Activated CD4-positive, alpha-beta T cell treated with anti-CD3 and anti-CD28 coated beads, Interleukin-2, amount 50 U/mL, for 4 hours (primary cell): ENCODE measurements at regions not wholly inside any gene's neighbourhood (a gene's known extent, or its start where the extent isn't known, plus 50 kb on each side); places are given as distances from the start of the nearest gene placed in this dataset.

Source experiments
- DNase-seq, 2 experiments: peaks; one replicate each; pipeline ENCODE4 v3.0.0-alpha.2; 2020

DNA sequence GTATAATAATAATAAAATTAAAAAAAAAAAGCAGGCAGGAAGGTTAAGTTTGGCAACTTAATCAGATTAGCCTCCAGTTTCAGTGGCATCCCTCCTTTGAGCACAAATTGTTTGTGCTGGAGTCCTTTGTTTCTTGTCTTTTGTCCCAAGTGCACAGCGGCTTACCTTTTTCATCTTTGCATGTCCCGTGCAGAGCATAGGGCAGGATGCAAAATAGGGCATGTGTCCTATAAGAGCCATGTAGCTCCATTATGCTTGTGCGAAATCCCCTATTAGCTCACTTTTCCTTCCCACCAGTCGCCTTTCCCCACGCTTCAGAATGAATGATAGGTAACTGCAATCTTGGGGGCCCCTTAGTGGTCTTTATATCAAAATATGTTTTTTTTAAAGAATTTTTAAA is 216.8 kb downstream of the TSN start:
- DNase-seq: no peak

DNA sequence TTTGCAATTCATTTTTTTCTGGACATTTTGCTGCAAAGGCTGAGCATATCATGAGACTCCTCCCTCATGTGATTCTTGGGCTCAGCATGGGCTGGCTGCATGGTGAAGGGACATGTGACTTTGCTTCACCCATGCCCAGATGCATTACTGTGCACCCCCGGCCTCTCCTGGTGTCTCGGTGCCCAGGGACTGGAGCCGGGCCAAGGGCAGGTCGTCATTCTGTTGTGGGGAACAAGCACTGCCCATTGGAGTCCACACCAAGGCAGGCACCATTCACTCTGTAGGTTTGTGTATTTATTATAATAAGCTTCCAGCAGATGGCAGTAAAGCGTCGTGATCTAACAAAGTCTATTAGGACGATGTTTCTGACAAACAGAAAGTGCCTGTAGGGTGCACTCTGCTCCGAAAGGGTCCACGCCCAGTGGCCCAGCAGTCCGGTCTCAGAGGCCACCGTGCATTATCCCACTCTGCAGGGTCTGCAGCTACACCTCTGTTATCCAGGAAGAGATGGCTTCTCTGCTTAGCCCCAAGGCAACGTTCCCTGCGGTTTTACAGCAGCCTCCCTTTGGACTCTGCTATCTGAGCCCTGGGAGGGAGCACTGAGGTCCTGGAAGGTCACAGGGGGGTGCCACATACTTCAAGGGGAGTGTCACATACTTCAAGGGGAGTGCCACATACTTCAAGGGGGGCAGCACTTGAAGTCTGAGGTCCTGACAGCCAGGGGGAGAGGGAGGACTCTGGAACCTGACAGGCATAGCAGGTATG is 219.6 kb downstream of the TSN start:
- DNase-seq: peak; percentile 1 to 5

DNA sequence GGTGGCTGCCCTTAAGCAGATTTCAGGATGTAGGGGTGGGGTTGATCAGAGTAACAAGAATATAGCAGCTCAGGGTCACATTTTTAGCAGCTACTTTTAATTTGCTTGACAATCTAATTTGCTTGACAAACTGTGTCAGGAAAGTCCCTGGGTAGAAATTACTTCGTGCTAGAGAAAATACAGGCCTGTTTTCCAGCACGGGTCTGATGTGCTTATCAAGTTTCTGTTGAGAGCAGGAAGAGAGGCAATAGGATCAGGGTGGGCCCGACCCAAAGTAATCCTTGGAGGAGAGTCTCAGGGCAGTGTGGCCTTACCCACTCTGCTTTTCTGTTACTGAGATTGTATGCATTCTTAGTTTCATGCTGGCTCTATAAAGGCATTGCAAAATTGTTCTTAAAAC is 221.5 kb downstream of the TSN start:
- no peak for DNase-seq

DNA sequence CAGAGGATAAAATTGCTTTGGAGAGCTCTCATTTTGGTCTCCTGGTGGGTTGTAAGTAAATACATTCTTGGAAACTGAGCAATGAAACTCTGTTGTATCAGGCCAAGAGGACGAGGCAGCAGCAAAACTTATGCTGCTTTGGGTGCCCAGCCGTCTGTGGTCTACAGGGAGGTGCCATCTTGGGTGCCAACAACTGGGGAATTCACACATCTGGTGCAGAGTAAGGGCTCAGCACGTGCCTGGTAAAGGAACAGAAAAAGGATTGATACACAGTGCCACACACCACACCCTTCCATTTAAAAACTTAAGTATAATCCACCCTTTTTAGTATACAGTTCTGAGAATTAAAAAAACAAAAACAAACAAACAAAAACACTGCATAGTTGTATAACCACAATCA is 221.9 kb downstream of the TSN start:
- DNase-seq: no peak

DNA sequence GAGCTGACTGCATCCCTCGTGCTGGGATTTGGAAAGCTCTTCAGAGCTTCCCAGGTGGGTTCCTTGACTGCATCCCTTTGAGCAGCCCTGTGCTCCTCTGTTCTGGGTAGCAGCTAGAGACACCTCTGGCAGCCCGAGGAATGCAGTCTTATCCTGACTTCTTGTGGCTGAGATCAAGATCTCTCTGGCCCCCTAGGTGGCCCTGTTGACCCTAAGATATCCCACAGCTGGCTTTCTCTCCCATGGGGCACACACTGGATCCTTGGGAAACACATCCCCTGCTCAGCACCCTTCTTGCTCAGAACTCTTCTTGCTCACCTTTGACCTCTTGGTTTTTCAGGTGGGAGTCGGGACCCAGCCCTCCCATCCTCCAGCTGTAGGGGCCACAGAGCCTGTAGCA is 237.2 kb downstream of the TSN start:
- DNase-seq: no peak

DNA sequence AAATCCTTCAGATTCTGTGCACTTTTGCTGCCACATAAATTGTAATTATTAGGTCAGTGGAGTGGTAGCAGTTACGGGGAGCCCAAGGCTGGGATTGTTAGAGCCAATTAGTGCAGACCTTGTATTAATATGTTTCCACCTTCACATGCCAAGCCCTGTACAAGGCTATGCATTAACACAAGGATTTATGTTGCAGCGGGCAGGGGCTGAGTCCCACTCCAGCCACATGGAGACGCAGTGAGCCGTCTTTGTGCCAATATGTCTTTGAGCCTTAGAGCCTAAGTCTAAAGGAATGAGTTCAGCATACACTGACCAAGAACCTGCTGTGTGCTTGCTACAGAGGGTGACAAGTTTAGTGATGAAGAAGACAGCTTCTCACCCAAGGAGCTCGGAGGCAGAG is 238.2 kb downstream of the TSN start:
- DNase-seq: no peak

DNA sequence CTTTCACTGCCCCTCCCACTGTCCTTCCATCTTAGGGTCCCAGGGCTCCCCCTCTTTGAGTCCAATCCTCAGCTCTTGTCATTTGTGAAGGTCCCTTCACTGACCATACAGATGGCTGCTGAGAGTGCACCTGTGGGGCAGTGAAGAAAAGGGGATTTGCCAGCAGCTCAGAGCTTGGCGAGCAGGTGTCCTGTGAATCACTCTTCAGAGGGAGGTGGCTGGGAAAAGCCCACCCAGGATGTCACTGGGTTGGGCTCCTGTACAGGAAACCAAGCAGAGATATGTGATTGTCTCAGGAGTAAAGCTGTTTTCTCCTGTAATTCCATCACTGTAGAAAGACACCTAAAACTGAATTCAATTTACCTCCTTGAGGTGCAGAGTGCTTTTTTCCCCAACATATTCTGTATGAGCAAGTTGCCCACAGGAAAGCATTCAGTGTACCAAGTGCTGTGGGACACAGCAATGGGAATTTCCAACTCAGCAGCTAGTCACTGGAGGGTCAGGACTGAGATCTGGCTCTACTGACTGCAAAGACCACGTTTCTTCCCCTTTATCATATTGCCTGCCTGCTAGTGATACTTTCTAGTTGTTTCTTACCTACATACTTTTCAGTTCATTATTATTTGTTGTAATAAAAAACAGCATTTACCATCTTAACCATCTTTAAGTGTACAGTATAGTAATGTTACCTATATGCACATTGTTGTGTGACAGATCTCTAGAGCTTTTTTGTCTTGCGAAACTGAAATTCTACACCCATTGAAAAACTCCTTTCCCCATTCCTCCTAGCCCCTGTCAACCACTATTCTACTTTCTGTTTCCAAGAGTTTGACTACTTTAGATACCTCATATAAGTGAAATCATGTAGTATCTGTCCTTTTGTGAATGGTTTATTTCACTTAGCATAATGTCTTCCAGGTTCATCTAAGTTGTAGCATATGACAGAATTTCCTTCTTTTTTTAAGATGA is 239.1 kb downstream of the TSN start:
- no peak for DNase-seq

DNA sequence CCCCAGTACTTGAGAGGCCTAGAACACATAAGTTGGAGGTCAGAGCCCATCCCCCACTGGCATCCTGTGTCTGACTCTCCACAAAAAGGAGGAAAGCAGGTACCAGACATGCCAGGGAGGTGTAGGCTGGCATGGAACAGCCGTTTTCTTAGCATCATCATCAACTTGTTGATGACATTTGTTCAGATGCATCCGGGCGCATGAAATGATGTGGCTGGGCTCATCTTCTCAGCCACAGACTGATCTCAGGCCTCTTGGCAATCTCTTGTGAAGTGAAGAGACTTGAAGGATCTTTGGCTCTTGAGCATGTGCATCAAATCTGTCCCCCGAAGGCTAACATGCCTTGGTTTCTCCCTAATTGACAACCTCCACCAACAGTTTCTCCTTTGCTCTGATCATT is 243.3 kb downstream of the TSN start:
- DNase-seq: no peak

DNA sequence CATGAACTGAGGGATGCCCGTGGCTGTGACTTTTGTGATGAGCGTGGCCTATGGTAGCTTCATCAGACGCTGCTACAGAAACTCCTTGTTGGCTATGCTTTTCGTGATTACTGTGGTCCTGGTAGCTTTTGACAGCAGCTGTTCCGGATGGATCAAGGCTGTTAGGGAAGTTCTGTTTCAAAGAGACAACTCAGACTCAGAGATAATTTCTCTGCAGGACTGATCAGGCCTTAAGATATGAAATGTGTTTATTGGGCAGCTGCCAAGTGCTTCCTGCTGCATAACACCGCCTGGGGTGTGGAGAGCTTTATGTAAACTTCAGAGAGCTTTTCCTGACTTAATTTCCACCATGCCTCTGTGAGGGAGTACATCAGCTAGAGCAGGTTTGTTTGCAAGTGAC is 243.8 kb downstream of the TSN start:
- DNase-seq: no peak

DNA sequence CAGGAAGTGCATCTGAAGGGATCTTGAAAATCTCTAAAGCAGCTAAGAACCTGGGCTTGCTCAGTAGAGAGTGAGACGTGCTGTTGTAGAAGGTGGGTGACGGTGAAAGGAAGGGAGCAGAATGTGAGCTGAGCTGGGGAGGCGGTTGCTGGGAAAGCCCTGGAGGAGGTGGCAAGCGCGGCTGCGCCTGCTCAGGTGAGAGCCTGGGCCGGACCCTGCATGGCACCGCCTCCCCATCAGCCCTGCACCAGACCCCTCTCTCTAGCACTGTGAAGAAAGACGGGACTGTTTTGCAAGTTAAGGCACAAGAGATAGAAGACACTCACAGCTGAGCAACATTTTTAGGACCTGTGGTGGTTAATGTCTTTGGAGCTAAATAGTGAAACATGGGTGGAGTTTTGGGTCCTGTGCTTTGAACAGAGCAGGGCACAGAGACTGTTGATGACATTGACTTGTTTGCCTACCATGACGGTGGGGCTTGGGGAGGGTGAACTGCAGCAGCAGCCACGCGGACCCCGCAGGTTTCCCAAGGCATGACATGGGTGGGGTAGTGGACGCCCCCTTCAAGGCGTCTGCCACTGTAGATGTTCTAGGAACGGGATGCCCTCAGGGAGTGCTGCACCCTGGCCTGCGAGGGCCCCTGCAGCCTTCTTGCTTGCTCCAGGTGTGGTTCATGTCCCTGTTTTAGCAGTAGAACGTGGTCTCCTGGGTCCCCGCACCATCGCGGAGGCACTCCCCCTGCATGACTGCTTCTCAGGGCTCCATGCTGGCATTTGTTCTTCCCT is 245.3 kb downstream of the TSN start:
- no peak for DNase-seq

DNA sequence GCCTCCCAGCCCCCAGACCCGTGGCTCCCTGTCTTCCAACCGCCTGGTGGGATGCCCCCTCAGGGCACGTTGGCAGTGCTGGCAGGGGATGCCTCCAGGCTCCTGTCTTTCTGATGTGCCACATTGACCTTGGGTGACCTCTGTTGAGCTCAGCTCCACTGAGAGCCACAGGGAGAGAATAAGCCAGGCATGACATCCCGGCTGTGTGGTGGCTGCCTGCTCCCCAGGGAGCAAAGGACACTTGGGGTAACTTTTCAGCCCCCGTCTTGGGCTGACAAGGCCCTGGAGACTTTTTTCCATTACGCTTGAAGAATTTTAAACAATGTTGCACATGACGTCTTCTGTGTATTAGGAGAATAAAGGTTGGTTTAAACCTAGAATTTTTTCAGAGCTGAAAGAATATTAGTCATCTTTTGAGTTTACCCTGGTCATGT is 246.0 kb downstream of the TSN start:
- DNase-seq: no peak

DNA sequence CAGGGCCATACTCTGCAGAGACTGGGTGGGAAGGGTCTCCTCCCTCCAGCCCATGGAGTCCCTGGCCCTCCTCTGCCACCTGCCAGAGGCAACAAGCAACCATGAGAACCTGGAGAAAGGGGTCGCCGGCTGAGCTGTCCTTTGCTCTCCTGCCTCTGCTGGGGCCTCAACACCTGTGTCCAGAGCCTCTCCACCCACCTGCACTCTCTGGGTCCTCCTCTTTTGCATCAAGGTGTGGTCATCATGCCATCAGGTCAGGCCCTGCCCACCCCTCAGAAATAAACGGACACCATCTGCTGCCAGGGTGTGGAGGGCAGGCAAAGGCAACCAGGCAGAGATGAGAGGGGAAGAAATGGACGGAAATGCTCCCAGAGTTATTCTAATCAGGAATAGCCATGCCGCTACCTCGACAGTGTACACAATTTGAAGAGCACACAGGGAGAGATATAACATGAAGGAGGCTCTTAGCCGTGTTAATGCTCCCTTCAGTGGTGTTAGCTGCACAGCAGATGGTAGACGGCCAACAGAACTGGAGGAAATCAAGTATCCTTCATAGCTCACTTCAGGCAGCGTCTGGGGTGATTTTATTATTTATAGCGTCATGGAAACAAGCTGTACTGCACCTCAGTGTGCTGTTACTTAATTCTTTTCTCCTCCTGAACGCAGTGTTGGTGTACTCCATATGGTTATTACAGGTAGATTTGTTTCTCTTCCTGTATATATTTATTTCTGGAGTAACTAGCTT is 247.9 kb downstream of the TSN start:
- DNase-seq: no peak

DNA sequence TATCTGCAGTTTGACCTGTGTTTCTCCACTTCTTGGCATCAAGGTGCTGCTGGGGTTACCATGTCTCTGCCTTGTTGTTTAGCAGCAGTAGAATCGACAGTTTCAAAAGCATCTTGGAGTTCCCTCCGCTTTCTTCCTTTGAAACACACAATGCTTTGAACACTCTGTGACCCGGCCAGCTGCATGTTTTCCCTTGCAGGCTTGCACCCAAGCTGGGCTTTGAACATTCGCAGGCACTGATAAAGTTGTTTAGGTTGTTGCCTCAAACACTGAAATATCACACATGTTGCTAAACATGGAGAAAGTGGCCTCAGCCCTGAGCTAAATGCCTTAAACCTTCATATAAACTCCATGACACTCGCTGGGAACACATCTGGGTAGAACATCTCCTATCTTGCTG is 251.7 kb downstream of the TSN start:
- no peak for DNase-seq

DNA sequence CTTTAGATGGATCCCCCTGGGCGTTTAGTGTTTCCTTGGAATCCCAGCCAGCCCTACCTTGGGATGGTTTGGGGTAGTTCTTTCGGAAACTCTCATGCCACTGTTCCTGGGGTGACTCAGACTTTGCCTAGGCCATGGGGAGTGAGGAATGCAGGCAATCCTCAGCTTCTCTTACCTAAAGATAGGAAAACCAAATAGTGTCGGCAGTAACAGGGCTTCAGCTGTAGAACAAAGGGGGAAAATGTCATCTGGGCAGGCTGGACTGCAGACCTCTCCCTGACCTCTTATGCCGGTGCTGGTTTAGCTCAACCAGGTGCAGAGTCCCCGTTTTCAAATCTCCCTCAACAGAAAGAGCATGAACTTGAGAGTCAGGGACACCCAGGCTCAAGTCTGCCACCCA is 252.1 kb downstream of the TSN start:
- DNase-seq: no peak

DNA sequence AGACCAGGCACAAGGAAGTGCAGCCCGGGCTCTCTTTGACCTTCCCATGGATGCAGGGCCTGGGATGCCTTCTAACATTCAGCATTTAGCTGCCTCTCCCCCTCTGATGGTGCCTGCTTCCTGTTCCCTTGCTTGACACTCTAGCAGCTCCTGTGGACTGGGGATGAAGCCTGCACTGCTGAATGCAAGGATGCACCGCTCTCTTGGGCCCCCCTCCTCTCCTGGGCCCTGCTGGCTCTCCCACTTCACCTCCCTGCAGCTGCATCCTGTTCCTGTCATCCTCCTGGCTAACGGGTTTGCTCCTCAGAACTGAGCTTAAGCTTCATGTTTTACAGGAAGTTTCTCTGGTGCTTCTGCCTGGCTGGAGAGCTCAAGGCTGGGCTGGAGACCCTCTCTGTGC is 254.1 kb downstream of the TSN start:
- no peak for DNase-seq

DNA sequence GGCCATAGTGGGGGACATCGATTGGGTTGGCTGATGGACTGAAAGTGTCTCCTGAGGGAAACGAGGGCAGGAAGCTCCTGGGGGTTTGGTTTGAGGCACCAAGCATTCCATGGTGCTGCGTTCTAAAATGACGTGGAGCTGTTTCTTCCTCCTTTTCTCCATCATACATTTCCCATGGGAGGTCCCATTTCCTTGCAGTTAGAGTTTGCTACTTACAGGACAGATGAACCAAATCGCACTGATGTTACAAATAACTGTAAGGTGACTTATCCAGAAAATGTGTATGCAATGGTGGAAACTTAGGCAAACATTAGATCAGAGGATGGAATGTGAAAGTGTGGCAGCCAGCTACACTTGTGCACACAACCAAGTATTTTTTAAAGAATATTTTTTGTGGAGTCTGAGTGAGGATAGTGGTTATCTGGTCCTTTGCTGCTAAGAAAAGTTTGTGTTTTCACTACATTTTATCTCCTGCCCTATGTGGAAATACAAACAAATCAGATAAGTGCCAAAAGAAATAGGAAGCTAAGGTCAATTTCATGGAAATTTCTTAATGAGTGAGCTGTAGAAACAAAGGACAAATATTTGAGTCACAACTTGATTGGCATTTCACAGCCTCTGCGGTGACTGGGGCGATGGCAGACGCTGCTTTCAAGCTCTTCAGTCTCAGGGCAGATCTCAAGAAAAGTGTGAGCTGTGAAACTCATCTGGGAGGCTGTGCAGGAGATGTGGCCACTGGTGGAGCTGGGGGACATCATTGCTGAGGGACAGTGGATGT is 256.2 kb downstream of the TSN start:
- DNase-seq: no peak

DNA sequence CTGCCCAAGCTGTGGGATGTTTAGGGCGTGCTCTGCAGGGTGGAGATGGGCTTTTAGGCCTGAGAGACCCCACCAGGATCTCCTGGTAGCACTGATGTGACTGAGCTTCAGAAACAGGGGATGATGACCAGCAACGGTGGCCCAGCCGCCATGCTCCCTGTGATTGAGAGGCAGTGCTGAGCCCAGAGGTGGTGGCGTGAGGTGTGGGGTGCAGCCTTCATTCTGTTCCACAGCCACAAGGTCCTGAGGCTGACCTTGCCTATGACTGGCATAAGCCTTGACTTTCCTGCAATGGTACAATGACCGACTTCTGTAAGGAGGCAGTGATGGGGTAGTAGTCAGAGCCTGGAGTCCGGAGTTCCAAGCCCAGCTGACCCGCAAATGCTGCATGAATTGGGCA is 263.3 kb downstream of the TSN start:
- no peak for DNase-seq

DNA sequence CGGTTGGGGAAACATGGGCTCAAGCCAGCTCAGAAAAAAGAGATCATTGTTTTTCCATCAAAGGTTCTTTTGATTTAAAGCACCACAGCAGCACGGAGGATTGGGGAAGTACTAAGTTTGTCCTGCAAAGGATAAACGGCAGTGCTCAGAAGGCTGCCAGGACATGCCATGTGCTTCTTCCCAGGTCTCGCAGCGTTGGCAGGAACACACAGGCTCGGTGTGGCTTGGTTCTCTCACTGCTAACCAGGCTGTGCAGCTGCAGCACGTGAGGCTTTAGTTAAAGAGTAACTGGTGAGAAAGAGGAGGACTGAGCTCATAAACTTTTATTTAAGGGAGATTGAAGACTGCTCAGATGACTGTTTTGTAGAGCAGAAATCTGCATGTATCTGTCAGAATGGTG is 264.3 kb downstream of the TSN start:
- no peak for DNase-seq

DNA sequence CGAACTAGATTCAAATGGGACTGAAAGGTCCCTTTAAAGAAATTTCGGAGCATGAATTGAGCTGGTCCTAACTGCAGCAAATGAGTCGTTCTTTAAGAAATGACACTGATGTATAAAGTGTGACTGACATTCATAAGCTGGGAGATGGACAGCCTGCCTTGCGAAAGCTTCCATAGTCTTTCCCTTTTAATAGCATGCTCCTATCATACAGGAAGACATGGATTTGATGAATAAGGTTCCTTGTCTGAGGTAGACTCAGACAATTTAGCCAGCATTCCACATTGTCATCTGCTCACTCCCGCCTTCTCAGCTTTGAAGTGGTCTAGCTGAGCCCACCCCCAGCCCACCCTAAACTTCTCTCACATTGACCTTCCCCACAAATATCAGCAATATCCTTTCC is 264.9 kb downstream of the TSN start:
- no peak for DNase-seq

DNA sequence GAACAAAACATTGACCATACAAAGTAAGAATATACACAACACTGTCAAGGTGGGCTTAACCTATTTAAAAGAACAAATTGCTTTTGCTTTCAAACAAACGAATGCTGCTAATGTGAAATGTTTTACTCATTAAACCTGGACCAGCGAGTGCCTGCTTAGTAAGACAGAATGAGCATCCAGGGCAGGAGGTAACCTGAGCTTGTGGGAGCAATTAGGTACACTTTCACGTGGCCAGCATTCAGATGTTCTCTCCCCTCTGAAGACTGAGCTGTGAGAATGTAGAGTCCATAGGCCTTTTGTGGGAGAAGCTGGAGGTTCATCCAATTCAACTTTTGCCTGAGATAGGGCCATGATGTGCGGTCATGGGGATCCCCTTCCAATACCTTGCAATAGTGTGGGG is 266.5 kb downstream of the TSN start:
- no peak for DNase-seq

DNA sequence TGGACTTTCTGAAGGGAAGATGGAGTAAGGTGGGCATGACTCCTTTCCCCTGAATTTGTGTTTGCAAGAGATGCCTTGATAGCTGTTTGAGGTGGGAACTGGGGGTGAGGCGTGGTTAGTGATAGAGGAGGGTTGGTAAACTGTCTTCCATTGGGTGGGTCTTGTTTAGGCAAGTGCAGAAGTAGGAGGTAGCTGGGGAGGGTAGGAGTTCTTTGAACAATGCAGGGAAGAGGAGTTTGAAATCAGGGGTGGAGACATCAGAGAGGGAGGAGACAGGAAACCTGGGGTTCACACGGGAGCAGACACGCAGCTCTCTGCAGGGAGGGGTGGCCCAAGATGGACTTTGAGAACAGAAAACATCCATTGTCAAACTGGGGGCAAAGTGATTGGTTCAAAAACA is 267.1 kb downstream of the TSN start:
- DNase-seq: no peak
